ENCODE measurements at regions not wholly inside any gene's neighbourhood (a gene's known extent, or its start where the extent isn't known, plus 50 kb on each side); places are given as distances from the start of the nearest gene placed in this dataset.

DNA sequence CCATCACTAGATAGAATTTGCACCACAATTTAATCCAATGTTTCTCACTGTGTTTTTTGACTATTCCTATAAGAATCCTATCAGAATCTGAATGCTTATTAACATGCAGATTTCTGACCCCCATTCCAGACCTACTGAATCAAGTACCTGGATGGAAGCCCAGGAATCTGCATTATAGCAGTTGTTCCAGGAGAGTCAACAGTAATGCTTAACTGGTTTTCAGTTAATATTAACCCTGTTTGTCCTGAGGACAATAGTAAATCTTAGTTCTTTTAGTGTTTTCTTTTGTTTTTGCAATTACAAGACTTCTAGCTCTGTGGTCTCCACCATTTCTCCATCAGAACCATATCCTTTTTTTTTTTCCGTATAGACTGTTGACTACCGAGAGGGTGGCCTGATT is 168.2 kb downstream of the SREK1 start:
- no peaks in the 10 kb centered on the region for H3K27me3 Mint-ChIP-seq (ENCODE audit: low read depth)
- no peaks in the 10 kb centered on the region for H3K23me2 ChIP-seq (ENCODE audit: insufficient read length, low read depth, low read length, poor library complexity, severe bottlenecking)

More for the DNA sequence above, 168.2 kb downstream of the SREK1 start:
- no peak overlapping the region for H3T11ph ChIP-seq (ENCODE audit: low read length)
- TF ChIP-seq, protein P1, sequence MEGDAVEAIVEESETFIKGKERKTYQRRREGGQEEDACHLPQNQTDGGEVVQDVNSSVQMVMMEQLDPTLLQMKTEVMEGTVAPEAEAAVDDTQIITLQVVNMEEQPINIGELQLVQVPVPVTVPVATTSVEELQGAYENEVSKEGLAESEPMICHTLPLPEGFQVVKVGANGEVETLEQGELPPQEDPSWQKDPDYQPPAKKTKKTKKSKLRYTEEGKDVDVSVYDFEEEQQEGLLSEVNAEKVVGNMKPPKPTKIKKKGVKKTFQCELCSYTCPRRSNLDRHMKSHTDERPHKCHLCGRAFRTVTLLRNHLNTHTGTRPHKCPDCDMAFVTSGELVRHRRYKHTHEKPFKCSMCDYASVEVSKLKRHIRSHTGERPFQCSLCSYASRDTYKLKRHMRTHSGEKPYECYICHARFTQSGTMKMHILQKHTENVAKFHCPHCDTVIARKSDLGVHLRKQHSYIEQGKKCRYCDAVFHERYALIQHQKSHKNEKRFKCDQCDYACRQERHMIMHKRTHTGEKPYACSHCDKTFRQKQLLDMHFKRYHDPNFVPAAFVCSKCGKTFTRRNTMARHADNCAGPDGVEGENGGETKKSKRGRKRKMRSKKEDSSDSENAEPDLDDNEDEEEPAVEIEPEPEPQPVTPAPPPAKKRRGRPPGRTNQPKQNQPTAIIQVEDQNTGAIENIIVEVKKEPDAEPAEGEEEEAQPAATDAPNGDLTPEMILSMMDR (conservative IDR thresholded peaks at IDR 0.05): no peak
- H4K8ac ChIP-seq (replicated peaks; ENCODE audit: insufficient read length, low read depth, low read length): no peak overlapping the region
- Mint-ChIP-seq H3K27ac (no peak overlapping the region), H3K9me3 (peaks cover 31 to 40% of the 10 kb centered on the region in 2 experiments), H3K4me3 (no peak overlapping the region), H3K4me1 (peaks cover 3 to 10% of the 10 kb centered on the region in 2 experiments), H3K36me3 (ENCODE audit: insufficient read depth in 1 of 3, low read depth in 3 of 3) (peaks cover 7 to 23% (median 12%) of the 10 kb centered on the region in 3 experiments; a peak in 6 of 7 replicates)
- H4K91ac ChIP-seq (ENCODE audit: insufficient read length, low read depth, low read length): no peak overlapping the region
- H3K14ac ChIP-seq (ENCODE audit: insufficient read depth, low read length): no peak overlapping the region
- no peak overlapping the region for H3K4ac ChIP-seq (ENCODE audit: low read depth, low read length)
- H2BK120ac ChIP-seq (ENCODE audit: low read depth, low read length, poor library complexity, severe bottlenecking): no peak overlapping the region
- H2BK20ac ChIP-seq (ENCODE audit: low read depth, low read length, poor library complexity, severe bottlenecking): no peak overlapping the region
- H3K9ac ChIP-seq (ENCODE audit: extremely low read depth, insufficient read length, low read length): no peak overlapping the region
- no peak overlapping the region for H3K23ac ChIP-seq (ENCODE audit: insufficient read length, low read depth, low read length)
- DNase-seq: no peak
- no peak overlapping the region for H2BK15ac ChIP-seq (ENCODE audit: low read depth, low read length)
- H3K56ac ChIP-seq (ENCODE audit: insufficient read length, low read depth, low read length): no peak overlapping the region
- H2BK12ac ChIP-seq (ENCODE audit: insufficient read length, low read depth, low read length): no peak overlapping the region
- no peaks in the 10 kb centered on the region for H3K79me2 ChIP-seq (ENCODE audit: insufficient read depth, low read length)
- no peaks in the 10 kb centered on the region for H3K79me1 ChIP-seq (ENCODE audit: insufficient read depth, low read depth, low read length, poor library complexity, severe bottlenecking)
- no peak overlapping the region for H4K5ac ChIP-seq (ENCODE audit: insufficient read length, low read depth, low read length)
- no peaks in the 10 kb centered on the region for H3K4me1 ChIP-seq (ENCODE audit: insufficient read depth, low read length)
- no peaks in the 10 kb centered on the region for H3K27me3 ChIP-seq (ENCODE audit: insufficient read depth, low read length)
- H3K9me3 ChIP-seq (ENCODE audit: control insufficient read depth, low read depth, low read length): no peaks in the 10 kb centered on the region
- no CpG with 5 or more reads among the region's 2 CpGs for WGBS (ENCODE audit: extremely low coverage, insufficient read length, low lambda C conversion rate)
- H2AFZ ChIP-seq (ENCODE audit: low read length): no peak overlapping the region
- no peak overlapping the region for H3K18ac ChIP-seq (ENCODE audit: insufficient read length, low read depth, low read length)
- H2BK5ac ChIP-seq (ENCODE audit: insufficient read length, low read length): no peak overlapping the region
- H4K20me1 ChIP-seq (ENCODE audit: control insufficient read depth, insufficient read depth, insufficient read length): no peaks in the 10 kb centered on the region
- no peak overlapping the region for H2AK5ac ChIP-seq (ENCODE audit: insufficient read length, low read length)
- no peak overlapping the region for H3K4me2 ChIP-seq (ENCODE audit: insufficient read depth, insufficient read length, low read length)
- H3K27ac ChIP-seq (ENCODE audit: insufficient read length, low read depth, low read length): no peak overlapping the region

Data from H9 (cell line).